ENCODE measurements at regions not wholly inside any gene's neighbourhood (a gene's known extent, or its start where the extent isn't known, plus 50 kb on each side); places are given as distances from the start of the nearest gene placed in this dataset.
"Not testable (repeated sequence)": the region's sequence is repeated elsewhere in the genome, so short reads cannot be mapped to it uniquely, and the experiment has no call there.

- Histone ChIP-seq H3K4me1 (ENCODE audit: insufficient read depth, low read length) (no peaks in the 10 kb centered on the region), H3K36me3 (ENCODE audit: insufficient read depth, low read length) (no peaks in the 10 kb centered on the region), H3K27ac (ENCODE audit: low read depth, low read length) (no peak overlapping the region), H3K4me3 (ENCODE audit: low read length in 2 of 2) (no peak overlapping the region), H3K9me3 (ENCODE audit: control insufficient read depth in 1 of 2, low read length in 2 of 2) (no peaks in the 10 kb centered on the region), H3K27me3 (ENCODE audit: insufficient read depth, low read length) (peaks cover 4% of the 10 kb centered on the region)
- H3K4me3 Mint-ChIP-seq = no peak overlapping the region
- H3K9me3 Mint-ChIP-seq = no peaks in the 10 kb centered on the region
- POLR2A ChIA-PET (ENCODE audit: partially characterized antibody) = no interaction called here
- intact Hi-C loops (cut with micrococcal nuclease) = no loop called here
- CTCF ChIA-PET (ENCODE audit: partially characterized antibody) = no interaction called here
- no peak overlapping the region for H3K27ac Mint-ChIP-seq
- DNase-seq = no peak
- peaks cover 20 to 21% of the 10 kb centered on the region in 2 donors for H3K27me3 Mint-ChIP-seq
- peaks cover 0 to 8% (median 1%) of the 10 kb centered on the region in 4 donors for H3K4me1 Mint-ChIP-seq
- no peaks in the 10 kb centered on the region for H3K36me3 Mint-ChIP-seq
Observed at GRCh38 chr5:123282444-123282843, 140.8 kb downstream of the CEP120 start.

- H3K4me3 Mint-ChIP-seq; H3K9me3 Mint-ChIP-seq; H3K27ac ChIP-seq (ENCODE audit: low read depth, low read length); intact Hi-C loops (cut with micrococcal nuclease); CTCF ChIA-PET (ENCODE audit: partially characterized antibody); H3K4me1 Mint-ChIP-seq; H3K27ac Mint-ChIP-seq; H3K4me1 ChIP-seq (ENCODE audit: insufficient read depth, low read length); H3K36me3 Mint-ChIP-seq; H3K27me3 ChIP-seq (ENCODE audit: insufficient read depth, low read length); H3K36me3 ChIP-seq (ENCODE audit: insufficient read depth, low read length); POLR2A ChIA-PET (ENCODE audit: partially characterized antibody); H3K9me3 ChIP-seq (ENCODE audit: control insufficient read depth in 1 of 2, low read length in 2 of 2); H3K4me3 ChIP-seq (ENCODE audit: low read length in 2 of 2); DNase-seq: not testable (repeated sequence)
- peaks cover 8 to 12% of the 10 kb centered on the region in 2 donors for H3K27me3 Mint-ChIP-seq
Observed at GRCh38 chr5:123280854-123281253, 142.3 kb downstream of the CEP120 start.

GRCh38 chr5:123279136-123279535 lies 144.1 kb downstream of the CEP120 start:
- H3K4me3 ChIP-seq (ENCODE audit: low read length in 2 of 2) = no peak overlapping the region
- H3K4me3 Mint-ChIP-seq = no peak overlapping the region
- H3K36me3 ChIP-seq (ENCODE audit: insufficient read depth, low read length) = no peaks in the 10 kb centered on the region
- H3K36me3 Mint-ChIP-seq = no peaks in the 10 kb centered on the region
- H3K27ac Mint-ChIP-seq = no peak overlapping the region
- H3K9me3 Mint-ChIP-seq = no peaks in the 10 kb centered on the region
- peaks cover 5 to 10% of the 10 kb centered on the region in 2 donors for H3K27me3 Mint-ChIP-seq
- no peaks in the 10 kb centered on the region for H3K9me3 ChIP-seq (ENCODE audit: control insufficient read depth in 1 of 2, low read length in 2 of 2)
- no peaks in the 10 kb centered on the region for H3K4me1 Mint-ChIP-seq
- DNase-seq = no peak
- intact Hi-C loops (cut with micrococcal nuclease) = no loop called here
- ChIA-PET CTCF (ENCODE audit: partially characterized antibody) (no interaction called here), POLR2A (ENCODE audit: partially characterized antibody) (no interaction called here)
- no peaks in the 10 kb centered on the region for H3K27me3 ChIP-seq (ENCODE audit: insufficient read depth, low read length)
- no peaks in the 10 kb centered on the region for H3K4me1 ChIP-seq (ENCODE audit: insufficient read depth, low read length)
- no peak overlapping the region for H3K27ac ChIP-seq (ENCODE audit: low read depth, low read length)

- CTCF ChIA-PET (ENCODE audit: partially characterized antibody) = no interaction called here
- POLR2A ChIA-PET (ENCODE audit: partially characterized antibody) = no interaction called here
- no peaks in the 10 kb centered on the region for H3K9me3 ChIP-seq (ENCODE audit: control insufficient read depth in 1 of 2, low read length in 2 of 2)
- no peak overlapping the region for H3K4me3 ChIP-seq (ENCODE audit: low read length in 2 of 2)
- no peak overlapping the region for H3K27ac Mint-ChIP-seq
- intact Hi-C loops (cut with micrococcal nuclease) = no loop called here
- peaks cover 3 to 5% of the 10 kb centered on the region in 2 donors for H3K27me3 Mint-ChIP-seq
- H3K4me1 Mint-ChIP-seq = no peaks in the 10 kb centered on the region
- no peaks in the 10 kb centered on the region for H3K36me3 ChIP-seq (ENCODE audit: insufficient read depth, low read length)
- no peaks in the 10 kb centered on the region for H3K27me3 ChIP-seq (ENCODE audit: insufficient read depth, low read length)
- no peak overlapping the region for H3K4me3 Mint-ChIP-seq
- H3K36me3 Mint-ChIP-seq = no peaks in the 10 kb centered on the region
- H3K9me3 Mint-ChIP-seq = no peaks in the 10 kb centered on the region
- no peak for DNase-seq
- no peaks in the 10 kb centered on the region for H3K4me1 ChIP-seq (ENCODE audit: insufficient read depth, low read length)
- no peak overlapping the region for H3K27ac ChIP-seq (ENCODE audit: low read depth, low read length)
Observed at GRCh38 chr5:123278284-123278683, 144.9 kb downstream of the CEP120 start.

- Mint-ChIP-seq H3K27me3 (no peaks in the 10 kb centered on the region), H3K4me3 (no peak overlapping the region), H3K27ac (no peak overlapping the region), H3K36me3 (no peaks in the 10 kb centered on the region), H3K9me3 (no peaks in the 10 kb centered on the region), H3K4me1 (no peaks in the 10 kb centered on the region)
- Histone ChIP-seq H3K27me3 (ENCODE audit: insufficient read depth, low read length) (no peaks in the 10 kb centered on the region), H3K36me3 (ENCODE audit: insufficient read depth, low read length) (no peaks in the 10 kb centered on the region), H3K4me1 (ENCODE audit: insufficient read depth, low read length) (no peaks in the 10 kb centered on the region), H3K4me3 (ENCODE audit: low read length in 2 of 2) (no peak overlapping the region), H3K9me3 (ENCODE audit: control insufficient read depth in 1 of 2, low read length in 2 of 2) (no peaks in the 10 kb centered on the region), H3K27ac (ENCODE audit: low read depth, low read length) (no peak overlapping the region)
- POLR2A ChIA-PET (ENCODE audit: partially characterized antibody) = no interaction called here
- no peak for DNase-seq
- intact Hi-C loops (cut with micrococcal nuclease) = no loop called here
- CTCF ChIA-PET (ENCODE audit: partially characterized antibody) = no interaction called here
Observed at GRCh38 chr5:123273984-123274383, 149.2 kb downstream of the CEP120 start.

GRCh38 chr5:123273095-123273494 lies 150.1 kb downstream of the CEP120 start:
- H3K27me3 Mint-ChIP-seq = no peaks in the 10 kb centered on the region
- intact Hi-C loops (cut with micrococcal nuclease) = no loop called here
- ChIA-PET CTCF (ENCODE audit: partially characterized antibody) (no interaction called here), POLR2A (ENCODE audit: partially characterized antibody) (no interaction called here)
- H3K4me1 Mint-ChIP-seq = no peaks in the 10 kb centered on the region
- no peak overlapping the region for H3K27ac ChIP-seq (ENCODE audit: low read depth, low read length)
- H3K27me3 ChIP-seq (ENCODE audit: insufficient read depth, low read length) = no peaks in the 10 kb centered on the region
- H3K4me3 ChIP-seq (ENCODE audit: low read length in 2 of 2) = no peak overlapping the region
- H3K4me1 ChIP-seq (ENCODE audit: insufficient read depth, low read length) = no peaks in the 10 kb centered on the region
- DNase-seq = no peak
- H3K4me3 Mint-ChIP-seq = no peak overlapping the region
- no peaks in the 10 kb centered on the region for H3K9me3 ChIP-seq (ENCODE audit: control insufficient read depth in 1 of 2, low read length in 2 of 2)
- no peaks in the 10 kb centered on the region for H3K9me3 Mint-ChIP-seq
- H3K36me3 ChIP-seq (ENCODE audit: insufficient read depth, low read length) = no peaks in the 10 kb centered on the region
- no peaks in the 10 kb centered on the region for H3K36me3 Mint-ChIP-seq
- no peak overlapping the region for H3K27ac Mint-ChIP-seq

GRCh38 chr5:123269851-123270250 lies 153.4 kb downstream of the CEP120 start:
- CTCF ChIA-PET (ENCODE audit: partially characterized antibody) = no interaction called here
- intact Hi-C loops (cut with micrococcal nuclease) = no loop called here
- peaks cover 0 to 5% (median 0%) of the 10 kb centered on the region in 8 donors for H3K9me3 Mint-ChIP-seq
- H3K27me3 Mint-ChIP-seq = no peaks in the 10 kb centered on the region
- H3K4me3 Mint-ChIP-seq = no peak overlapping the region
- Histone ChIP-seq H3K4me3 (ENCODE audit: low read length in 2 of 2) (no peak overlapping the region), H3K9me3 (ENCODE audit: control insufficient read depth in 1 of 2, low read length in 2 of 2) (no peaks in the 10 kb centered on the region), H3K27ac (ENCODE audit: low read depth, low read length) (no peak overlapping the region), H3K27me3 (ENCODE audit: insufficient read depth, low read length) (no peaks in the 10 kb centered on the region), H3K4me1 (ENCODE audit: insufficient read depth, low read length) (no peaks in the 10 kb centered on the region), H3K36me3 (ENCODE audit: insufficient read depth, low read length) (no peaks in the 10 kb centered on the region)
- POLR2A ChIA-PET (ENCODE audit: partially characterized antibody) = no interaction called here
- no peak for DNase-seq
- no peaks in the 10 kb centered on the region for H3K4me1 Mint-ChIP-seq
- no peaks in the 10 kb centered on the region for H3K36me3 Mint-ChIP-seq
- no peak overlapping the region for H3K27ac Mint-ChIP-seq

- no peaks in the 10 kb centered on the region for H3K9me3 ChIP-seq (ENCODE audit: control insufficient read depth in 1 of 2, low read length in 2 of 2)
- no peak overlapping the region for H3K4me3 Mint-ChIP-seq
- H3K4me3 ChIP-seq (ENCODE audit: low read length in 2 of 2) = no peak overlapping the region
- H3K27ac Mint-ChIP-seq = no peak overlapping the region
- ChIA-PET POLR2A (ENCODE audit: partially characterized antibody) (no interaction called here), CTCF (ENCODE audit: partially characterized antibody) (no interaction called here)
- H3K9me3 Mint-ChIP-seq = peaks cover 0 to 5% (median 0%) of the 10 kb centered on the region in 8 donors
- intact Hi-C loops (cut with micrococcal nuclease) = no loop called here
- no peaks in the 10 kb centered on the region for H3K36me3 Mint-ChIP-seq
- no peaks in the 10 kb centered on the region for H3K36me3 ChIP-seq (ENCODE audit: insufficient read depth, low read length)
- no peaks in the 10 kb centered on the region for H3K27me3 Mint-ChIP-seq
- no peaks in the 10 kb centered on the region for H3K27me3 ChIP-seq (ENCODE audit: insufficient read depth, low read length)
- H3K4me1 Mint-ChIP-seq = no peaks in the 10 kb centered on the region
- no peak overlapping the region for H3K27ac ChIP-seq (ENCODE audit: low read depth, low read length)
- DNase-seq = no peak
- H3K4me1 ChIP-seq (ENCODE audit: insufficient read depth, low read length) = no peaks in the 10 kb centered on the region
Observed at GRCh38 chr5:123269436-123269835, 153.8 kb downstream of the CEP120 start.

All from CD4-positive, alpha-beta memory T cell (primary cell).